ENCODE measurements at regions not wholly inside any gene's neighbourhood (a gene's known extent, or its start where the extent isn't known, plus 50 kb on each side); places are given as distances from the start of the nearest gene placed in this dataset.

DNA sequence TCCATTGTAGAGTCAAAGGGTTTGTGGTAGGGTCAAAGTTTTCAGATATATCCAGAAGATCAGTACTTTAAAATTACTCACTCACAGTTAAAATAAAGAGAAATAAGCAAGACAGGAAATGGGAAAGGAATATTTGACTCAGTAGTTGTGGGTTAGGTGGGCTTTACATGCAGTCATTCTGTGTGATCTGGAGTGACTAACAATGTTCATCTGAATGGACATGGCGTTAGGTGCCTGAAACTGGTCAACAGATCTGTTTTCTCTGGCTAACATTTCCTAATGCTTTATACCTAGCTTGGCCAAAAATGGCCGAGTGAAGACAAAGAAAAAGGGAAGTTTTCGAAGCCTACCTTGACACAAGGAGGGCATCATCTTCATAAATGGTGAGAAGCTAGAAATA is 133.4 kb upstream of the SATB1 start:
- intact Hi-C loops (cut with micrococcal nuclease) = no loop called here

More for the DNA sequence above, 133.4 kb upstream of the SATB1 start:
- Histone ChIP-seq H3K9me1 (ENCODE audit: control insufficient read depth, insufficient read depth, low read length) (no peaks in the 10 kb centered on the region), H3K27ac (ENCODE audit: extremely low read depth, low read depth, low read length) (no peak overlapping the region), H3K9ac (ENCODE audit: insufficient read depth in 1 of 2, low read depth in 2 of 2, low read length in 2 of 2) (no peak overlapping the region), H4K20me1 (replicated peaks; ENCODE audit: control insufficient read depth, insufficient read depth, low read length) (no peaks in the 10 kb centered on the region), H3K9me3 (replicated peaks; ENCODE audit: control insufficient read depth, insufficient read depth, low read depth, low read length) (no peaks in the 10 kb centered on the region; the same call in 1 of the 2 replicates), H2AFZ (ENCODE audit: low read depth, low read length) (no peak overlapping the region), H3K79me2 (ENCODE audit: control insufficient read depth, insufficient read depth, low read length) (no peaks in the 10 kb centered on the region), H3K4me3 (no peak overlapping the region), H3K4me1 (replicated peaks in 1 of 2; ENCODE audit: control insufficient read depth in 2 of 2, insufficient read depth in 2 of 2, low read length in 2 of 2) (no peaks in the 10 kb centered on the region), H3K27me3 (ENCODE audit: control insufficient read depth in 2 of 2, insufficient read depth in 2 of 2, low read length in 2 of 2) (no peaks in the 10 kb centered on the region), H3K36me3 (ENCODE audit: control insufficient read depth, insufficient read depth, low read length) (no peaks in the 10 kb centered on the region), H3K4me2 (ENCODE audit: insufficient read depth, low read length) (no peak overlapping the region)
- FAIRE-seq (no peak), DNase-seq (ENCODE audit: extremely low read depth in 1 of 4, low spot score in 3 of 4) (no peak), ATAC-seq (no peak)
- BruUV-seq (replicated peaks) = no TSS peak
- in situ Hi-C loops (cut with MboI) = no loop called here
- POLR2A ChIA-PET = no interaction called here
- TF ChIP-seq MBD2 (IDR thresholded peaks at IDR 0.05; ENCODE audit: borderline replicate concordance, low read depth) = no peak
- no peak for TF ChIP-seq SOX6 (IDR thresholded peaks at IDR 0.05)
- TF ChIP-seq PCBP2 (IDR thresholded peaks at IDR 0.05; ENCODE audit: low read depth, low read length, poor library complexity, severe bottlenecking) = no peak
- TF ChIP-seq, protein P1, sequence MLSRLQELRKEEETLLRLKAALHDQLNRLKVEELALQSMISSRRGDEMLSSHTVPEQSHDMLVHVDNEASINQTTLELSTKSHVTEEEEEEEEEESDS (CRISPR knock-in tag; IDR thresholded peaks at IDR 0.05) = no peak
- TF ChIP-seq CBX8 (IDR thresholded peaks at IDR 0.05; ENCODE audit: borderline replicate concordance, extremely low read depth, low read depth, low read length, poor library complexity, severe bottlenecking) = no peak
- TF ChIP-seq RBM25 (IDR thresholded peaks at IDR 0.05; ENCODE audit: low read depth, low read length, severe bottlenecking) = no peak
- no peak for TF ChIP-seq CXXC5 (CRISPR knock-in tag; IDR thresholded peaks at IDR 0.05)
- TF ChIP-seq POLR2AphosphoS2 (IDR thresholded peaks at IDR 0.05; ENCODE audit: low read length) = no peak
- TF ChIP-seq, protein P2, sequence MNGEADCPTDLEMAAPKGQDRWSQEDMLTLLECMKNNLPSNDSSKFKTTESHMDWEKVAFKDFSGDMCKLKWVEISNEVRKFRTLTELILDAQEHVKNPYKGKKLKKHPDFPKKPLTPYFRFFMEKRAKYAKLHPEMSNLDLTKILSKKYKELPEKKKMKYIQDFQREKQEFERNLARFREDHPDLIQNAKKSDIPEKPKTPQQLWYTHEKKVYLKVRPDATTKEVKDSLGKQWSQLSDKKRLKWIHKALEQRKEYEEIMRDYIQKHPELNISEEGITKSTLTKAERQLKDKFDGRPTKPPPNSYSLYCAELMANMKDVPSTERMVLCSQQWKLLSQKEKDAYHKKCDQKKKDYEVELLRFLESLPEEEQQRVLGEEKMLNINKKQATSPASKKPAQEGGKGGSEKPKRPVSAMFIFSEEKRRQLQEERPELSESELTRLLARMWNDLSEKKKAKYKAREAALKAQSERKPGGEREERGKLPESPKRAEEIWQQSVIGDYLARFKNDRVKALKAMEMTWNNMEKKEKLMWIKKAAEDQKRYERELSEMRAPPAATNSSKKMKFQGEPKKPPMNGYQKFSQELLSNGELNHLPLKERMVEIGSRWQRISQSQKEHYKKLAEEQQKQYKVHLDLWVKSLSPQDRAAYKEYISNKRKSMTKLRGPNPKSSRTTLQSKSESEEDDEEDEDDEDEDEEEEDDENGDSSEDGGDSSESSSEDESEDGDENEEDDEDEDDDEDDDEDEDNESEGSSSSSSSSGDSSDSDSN (IDR thresholded peaks at IDR 0.05; ENCODE audit: borderline replicate concordance in 1 of 2, low read depth in 2 of 2, low read length in 2 of 2) = no peak
- no peak for TF ChIP-seq FOXJ3 (CRISPR knock-in tag; IDR thresholded peaks at IDR 0.05)
- TF ChIP-seq NR2C1 (IDR thresholded peaks at IDR 0.05) = no peak
- TF ChIP-seq NR2C1 (tag; IDR thresholded peaks at IDR 0.05) = no peak
- TF ChIP-seq ZNF41 (CRISPR knock-in tag; conservative IDR thresholded peaks at IDR 0.05) = no peak
- no peak for TF ChIP-seq SIN3A (IDR thresholded peaks at IDR 0.05; ENCODE audit: borderline replicate concordance in 2 of 2, control insufficient read depth in 1 of 2, low read depth in 2 of 2, low read length in 2 of 2)
- TF ChIP-seq ESRRA (IDR thresholded peaks at IDR 0.05; ENCODE audit: borderline replicate concordance, low read depth) = no peak
- TF ChIP-seq, protein P3, sequence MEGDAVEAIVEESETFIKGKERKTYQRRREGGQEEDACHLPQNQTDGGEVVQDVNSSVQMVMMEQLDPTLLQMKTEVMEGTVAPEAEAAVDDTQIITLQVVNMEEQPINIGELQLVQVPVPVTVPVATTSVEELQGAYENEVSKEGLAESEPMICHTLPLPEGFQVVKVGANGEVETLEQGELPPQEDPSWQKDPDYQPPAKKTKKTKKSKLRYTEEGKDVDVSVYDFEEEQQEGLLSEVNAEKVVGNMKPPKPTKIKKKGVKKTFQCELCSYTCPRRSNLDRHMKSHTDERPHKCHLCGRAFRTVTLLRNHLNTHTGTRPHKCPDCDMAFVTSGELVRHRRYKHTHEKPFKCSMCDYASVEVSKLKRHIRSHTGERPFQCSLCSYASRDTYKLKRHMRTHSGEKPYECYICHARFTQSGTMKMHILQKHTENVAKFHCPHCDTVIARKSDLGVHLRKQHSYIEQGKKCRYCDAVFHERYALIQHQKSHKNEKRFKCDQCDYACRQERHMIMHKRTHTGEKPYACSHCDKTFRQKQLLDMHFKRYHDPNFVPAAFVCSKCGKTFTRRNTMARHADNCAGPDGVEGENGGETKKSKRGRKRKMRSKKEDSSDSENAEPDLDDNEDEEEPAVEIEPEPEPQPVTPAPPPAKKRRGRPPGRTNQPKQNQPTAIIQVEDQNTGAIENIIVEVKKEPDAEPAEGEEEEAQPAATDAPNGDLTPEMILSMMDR (IDR thresholded peaks at IDR 0.05 in 2 of 3, conservative IDR thresholded peaks at IDR 0.05 in 1 of 3; ENCODE audit: insufficient read depth in 2 of 3, low read depth in 1 of 3, low read length in 3 of 3) = no peak
- TF ChIP-seq ZBTB7A (IDR thresholded peaks at IDR 0.05; ENCODE audit: borderline replicate concordance, control insufficient read depth, low read depth, low read length) = no peak
- TF ChIP-seq CHD2 (IDR thresholded peaks at IDR 0.05; ENCODE audit: low read depth, low read length) = no peak
- CTCF ChIA-PET (ENCODE audit: low intra/inter-chr PET ratio) = no interaction called here
- 0% methylated on average over 3 of the region's 3 CpGs for WGBS (ENCODE audit: insufficient coverage, low coverage, missing lambda C conversion rate)

All from K562 (cell line).